ENCODE measurements at regions not wholly inside any gene's neighbourhood (a gene's known extent, or its start where the extent isn't known, plus 50 kb on each side); places are given as distances from the start of the nearest gene placed in this dataset.

- TF ChIP-seq, protein P1, sequence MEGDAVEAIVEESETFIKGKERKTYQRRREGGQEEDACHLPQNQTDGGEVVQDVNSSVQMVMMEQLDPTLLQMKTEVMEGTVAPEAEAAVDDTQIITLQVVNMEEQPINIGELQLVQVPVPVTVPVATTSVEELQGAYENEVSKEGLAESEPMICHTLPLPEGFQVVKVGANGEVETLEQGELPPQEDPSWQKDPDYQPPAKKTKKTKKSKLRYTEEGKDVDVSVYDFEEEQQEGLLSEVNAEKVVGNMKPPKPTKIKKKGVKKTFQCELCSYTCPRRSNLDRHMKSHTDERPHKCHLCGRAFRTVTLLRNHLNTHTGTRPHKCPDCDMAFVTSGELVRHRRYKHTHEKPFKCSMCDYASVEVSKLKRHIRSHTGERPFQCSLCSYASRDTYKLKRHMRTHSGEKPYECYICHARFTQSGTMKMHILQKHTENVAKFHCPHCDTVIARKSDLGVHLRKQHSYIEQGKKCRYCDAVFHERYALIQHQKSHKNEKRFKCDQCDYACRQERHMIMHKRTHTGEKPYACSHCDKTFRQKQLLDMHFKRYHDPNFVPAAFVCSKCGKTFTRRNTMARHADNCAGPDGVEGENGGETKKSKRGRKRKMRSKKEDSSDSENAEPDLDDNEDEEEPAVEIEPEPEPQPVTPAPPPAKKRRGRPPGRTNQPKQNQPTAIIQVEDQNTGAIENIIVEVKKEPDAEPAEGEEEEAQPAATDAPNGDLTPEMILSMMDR (tag by site-specific recombination; IDR thresholded peaks at IDR 0.05): no peak
- TF ChIP-seq ZNF184 (tag by site-specific recombination; IDR thresholded peaks at IDR 0.05) (no peak), GLIS1 (tag by site-specific recombination; IDR thresholded peaks at IDR 0.05) (no peak), ZNF175 (tag by site-specific recombination; IDR thresholded peaks at IDR 0.05) (no peak), ZBTB17 (tag by site-specific recombination; IDR thresholded peaks at IDR 0.05) (no peak), ZBTB20 (tag by site-specific recombination; IDR thresholded peaks at IDR 0.05) (no peak), ZNF580 (tag by site-specific recombination; IDR thresholded peaks at IDR 0.05) (no peak), ZNF138 (tag by site-specific recombination; IDR thresholded peaks at IDR 0.05; ENCODE audit: borderline replicate concordance) (no peak), ZNF530 (tag by site-specific recombination; IDR thresholded peaks at IDR 0.05; ENCODE audit: low read depth) (no peak), ZNF114 (tag by site-specific recombination; IDR thresholded peaks at IDR 0.05) (no peak), ZNF639 (tag by site-specific recombination; IDR thresholded peaks at IDR 0.05) (no peak), ZNF24 (tag by site-specific recombination; IDR thresholded peaks at IDR 0.05) (no peak)
- TF ChIP-seq, protein P2, sequence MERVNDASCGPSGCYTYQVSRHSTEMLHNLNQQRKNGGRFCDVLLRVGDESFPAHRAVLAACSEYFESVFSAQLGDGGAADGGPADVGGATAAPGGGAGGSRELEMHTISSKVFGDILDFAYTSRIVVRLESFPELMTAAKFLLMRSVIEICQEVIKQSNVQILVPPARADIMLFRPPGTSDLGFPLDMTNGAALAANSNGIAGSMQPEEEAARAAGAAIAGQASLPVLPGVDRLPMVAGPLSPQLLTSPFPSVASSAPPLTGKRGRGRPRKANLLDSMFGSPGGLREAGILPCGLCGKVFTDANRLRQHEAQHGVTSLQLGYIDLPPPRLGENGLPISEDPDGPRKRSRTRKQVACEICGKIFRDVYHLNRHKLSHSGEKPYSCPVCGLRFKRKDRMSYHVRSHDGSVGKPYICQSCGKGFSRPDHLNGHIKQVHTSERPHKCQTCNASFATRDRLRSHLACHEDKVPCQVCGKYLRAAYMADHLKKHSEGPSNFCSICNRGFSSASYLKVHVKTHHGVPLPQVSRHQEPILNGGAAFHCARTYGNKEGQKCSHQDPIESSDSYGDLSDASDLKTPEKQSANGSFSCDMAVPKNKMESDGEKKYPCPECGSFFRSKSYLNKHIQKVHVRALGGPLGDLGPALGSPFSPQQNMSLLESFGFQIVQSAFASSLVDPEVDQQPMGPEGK (tag by site-specific recombination; IDR thresholded peaks at IDR 0.05): no peak
- TF ChIP-seq, protein P3, sequence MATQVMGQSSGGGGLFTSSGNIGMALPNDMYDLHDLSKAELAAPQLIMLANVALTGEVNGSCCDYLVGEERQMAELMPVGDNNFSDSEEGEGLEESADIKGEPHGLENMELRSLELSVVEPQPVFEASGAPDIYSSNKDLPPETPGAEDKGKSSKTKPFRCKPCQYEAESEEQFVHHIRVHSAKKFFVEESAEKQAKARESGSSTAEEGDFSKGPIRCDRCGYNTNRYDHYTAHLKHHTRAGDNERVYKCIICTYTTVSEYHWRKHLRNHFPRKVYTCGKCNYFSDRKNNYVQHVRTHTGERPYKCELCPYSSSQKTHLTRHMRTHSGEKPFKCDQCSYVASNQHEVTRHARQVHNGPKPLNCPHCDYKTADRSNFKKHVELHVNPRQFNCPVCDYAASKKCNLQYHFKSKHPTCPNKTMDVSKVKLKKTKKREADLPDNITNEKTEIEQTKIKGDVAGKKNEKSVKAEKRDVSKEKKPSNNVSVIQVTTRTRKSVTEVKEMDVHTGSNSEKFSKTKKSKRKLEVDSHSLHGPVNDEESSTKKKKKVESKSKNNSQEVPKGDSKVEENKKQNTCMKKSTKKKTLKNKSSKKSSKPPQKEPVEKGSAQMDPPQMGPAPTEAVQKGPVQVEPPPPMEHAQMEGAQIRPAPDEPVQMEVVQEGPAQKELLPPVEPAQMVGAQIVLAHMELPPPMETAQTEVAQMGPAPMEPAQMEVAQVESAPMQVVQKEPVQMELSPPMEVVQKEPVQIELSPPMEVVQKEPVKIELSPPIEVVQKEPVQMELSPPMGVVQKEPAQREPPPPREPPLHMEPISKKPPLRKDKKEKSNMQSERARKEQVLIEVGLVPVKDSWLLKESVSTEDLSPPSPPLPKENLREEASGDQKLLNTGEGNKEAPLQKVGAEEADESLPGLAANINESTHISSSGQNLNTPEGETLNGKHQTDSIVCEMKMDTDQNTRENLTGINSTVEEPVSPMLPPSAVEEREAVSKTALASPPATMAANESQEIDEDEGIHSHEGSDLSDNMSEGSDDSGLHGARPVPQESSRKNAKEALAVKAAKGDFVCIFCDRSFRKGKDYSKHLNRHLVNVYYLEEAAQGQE (tag by site-specific recombination; IDR thresholded peaks at IDR 0.05): no peak
Measured at GRCh38 chr2:53448086-53448485, 319.5 kb upstream of the CHAC2 start.
